ENCODE measurements at regions not wholly inside any gene's neighbourhood (a gene's known extent, or its start where the extent isn't known, plus 50 kb on each side); places are given as distances from the start of the nearest gene placed in this dataset.

DNA sequence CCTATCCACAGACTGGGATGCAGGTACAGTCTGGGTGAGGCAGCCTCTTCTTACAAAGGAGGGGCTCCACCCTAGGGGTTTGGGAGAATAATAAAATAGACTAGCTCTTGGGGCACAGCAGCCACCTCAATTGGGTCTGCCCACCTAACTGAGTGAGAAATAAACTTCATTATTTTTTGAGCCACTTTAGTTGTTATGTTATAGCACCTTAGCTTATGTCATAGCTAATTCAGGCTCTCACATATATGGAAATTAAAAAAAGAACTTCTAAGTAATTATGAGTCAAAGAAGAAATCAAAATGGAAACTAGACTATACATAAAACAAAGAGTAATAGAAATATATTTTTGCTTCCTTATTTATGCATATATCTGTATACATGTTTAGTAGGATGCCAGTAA, 318.5 kb upstream of the B3GALT2 start:
- H3K4me3 ChIP-seq (ENCODE audit: low read depth, low read length), result no peak overlapping the region
- DNase-seq (ENCODE audit: low read depth), result no peak
- TF ChIP-seq, protein P1, sequence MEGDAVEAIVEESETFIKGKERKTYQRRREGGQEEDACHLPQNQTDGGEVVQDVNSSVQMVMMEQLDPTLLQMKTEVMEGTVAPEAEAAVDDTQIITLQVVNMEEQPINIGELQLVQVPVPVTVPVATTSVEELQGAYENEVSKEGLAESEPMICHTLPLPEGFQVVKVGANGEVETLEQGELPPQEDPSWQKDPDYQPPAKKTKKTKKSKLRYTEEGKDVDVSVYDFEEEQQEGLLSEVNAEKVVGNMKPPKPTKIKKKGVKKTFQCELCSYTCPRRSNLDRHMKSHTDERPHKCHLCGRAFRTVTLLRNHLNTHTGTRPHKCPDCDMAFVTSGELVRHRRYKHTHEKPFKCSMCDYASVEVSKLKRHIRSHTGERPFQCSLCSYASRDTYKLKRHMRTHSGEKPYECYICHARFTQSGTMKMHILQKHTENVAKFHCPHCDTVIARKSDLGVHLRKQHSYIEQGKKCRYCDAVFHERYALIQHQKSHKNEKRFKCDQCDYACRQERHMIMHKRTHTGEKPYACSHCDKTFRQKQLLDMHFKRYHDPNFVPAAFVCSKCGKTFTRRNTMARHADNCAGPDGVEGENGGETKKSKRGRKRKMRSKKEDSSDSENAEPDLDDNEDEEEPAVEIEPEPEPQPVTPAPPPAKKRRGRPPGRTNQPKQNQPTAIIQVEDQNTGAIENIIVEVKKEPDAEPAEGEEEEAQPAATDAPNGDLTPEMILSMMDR (IDR thresholded peaks at IDR 0.05; ENCODE audit: insufficient read depth, low read length), result no peak

DNA sequence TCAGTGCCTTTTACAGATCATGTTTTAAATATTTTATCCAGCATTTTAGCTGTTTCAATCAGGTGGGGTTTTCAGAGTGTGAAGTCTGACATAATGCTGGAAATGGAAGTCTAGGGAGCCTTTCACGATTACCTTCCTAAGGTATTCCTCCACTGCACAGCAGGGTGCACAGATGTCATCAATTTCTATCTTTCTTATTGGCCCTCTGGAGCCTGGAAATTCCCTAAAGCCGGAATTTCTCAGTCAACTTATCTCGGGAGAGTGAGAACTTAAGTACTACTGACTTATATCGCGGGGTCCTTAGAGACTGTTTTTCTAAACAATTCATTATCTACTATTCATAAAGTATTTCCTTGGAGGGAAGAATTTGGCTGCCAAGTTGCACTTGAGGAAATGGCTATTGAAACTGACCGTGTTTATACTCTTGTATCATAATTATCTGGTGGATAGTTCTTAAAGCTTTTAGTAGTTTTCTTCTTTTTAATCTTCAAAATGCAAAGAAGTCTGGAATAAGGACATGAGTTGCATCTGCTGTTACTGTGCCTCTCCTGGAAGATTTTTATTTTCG, 311.8 kb upstream of the B3GALT2 start:
- peak; percentile 1 for DNase-seq (ENCODE audit: low read depth)
- TF ChIP-seq, protein P1 (IDR thresholded peaks at IDR 0.05; ENCODE audit: insufficient read depth, low read length), result no peak
- no peak overlapping the region for H3K4me3 ChIP-seq (ENCODE audit: low read depth, low read length)

DNA sequence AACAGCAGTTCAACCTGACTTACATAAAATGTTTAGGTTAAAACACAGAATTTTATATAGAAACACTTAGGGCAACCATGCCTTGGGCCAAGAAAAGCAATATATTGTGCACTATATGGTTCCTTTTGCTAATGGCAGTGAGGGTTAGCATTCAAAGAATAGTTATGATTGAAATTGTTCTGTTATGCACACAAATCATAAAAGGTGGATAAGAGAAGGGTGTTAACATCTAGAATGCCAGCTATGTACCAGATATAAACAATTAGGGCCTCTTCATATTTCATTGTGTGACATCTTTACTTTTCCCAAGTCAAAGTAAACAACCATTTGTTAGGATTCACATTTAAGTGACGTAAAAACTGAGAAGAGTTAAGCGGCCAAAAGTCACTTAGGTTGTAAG, 308.0 kb upstream of the B3GALT2 start:
- H3K4me3 ChIP-seq (ENCODE audit: low read depth, low read length), result no peak overlapping the region
- TF ChIP-seq, protein P1 (IDR thresholded peaks at IDR 0.05; ENCODE audit: insufficient read depth, low read length), result no peak
- no peak for DNase-seq (ENCODE audit: low read depth)

DNA sequence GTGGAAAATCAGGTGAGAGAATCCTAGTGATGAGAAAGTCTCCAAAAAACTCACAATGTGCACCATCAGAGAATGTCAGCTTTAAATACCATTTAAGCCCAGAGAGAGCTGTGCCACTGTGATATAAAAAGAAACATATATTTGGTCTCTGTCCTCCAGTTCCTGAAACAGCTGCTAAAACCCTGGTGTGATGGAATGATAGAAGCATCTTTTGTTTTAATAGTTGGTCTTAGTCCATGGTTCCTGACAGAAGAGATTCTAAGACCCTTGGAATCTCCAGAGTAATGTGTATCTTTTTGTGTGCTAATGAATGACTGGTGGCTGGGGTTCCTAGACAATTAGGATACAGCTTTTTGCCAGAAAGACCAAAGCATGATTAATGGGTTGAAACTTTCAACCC, 302.8 kb upstream of the B3GALT2 start:
- no peak overlapping the region for H3K4me3 ChIP-seq (ENCODE audit: low read depth, low read length)
- TF ChIP-seq, protein P1 (IDR thresholded peaks at IDR 0.05; ENCODE audit: insufficient read depth, low read length), result no peak
- DNase-seq (ENCODE audit: low read depth), result no peak

DNA sequence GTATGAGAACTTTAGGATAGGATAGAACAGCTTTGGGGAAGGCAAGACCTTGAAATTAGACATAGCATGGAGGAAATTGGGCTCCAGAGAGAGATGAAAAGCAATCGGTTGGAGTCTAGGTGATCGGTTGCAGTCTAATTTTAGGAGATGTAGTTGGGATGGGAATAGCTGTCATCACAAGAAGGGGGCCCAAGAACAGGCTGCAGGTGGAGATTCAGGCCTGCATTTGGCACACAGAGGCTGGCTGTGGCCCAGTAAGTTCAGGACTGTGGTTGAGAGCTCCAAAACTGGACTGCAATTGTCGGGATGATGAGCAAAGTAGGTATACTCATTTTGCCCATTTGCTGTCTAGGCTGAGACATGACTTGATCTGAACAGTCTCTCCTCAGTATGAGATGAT, 301.3 kb upstream of the B3GALT2 start:
- no peak for DNase-seq (ENCODE audit: low read depth)

DNA sequence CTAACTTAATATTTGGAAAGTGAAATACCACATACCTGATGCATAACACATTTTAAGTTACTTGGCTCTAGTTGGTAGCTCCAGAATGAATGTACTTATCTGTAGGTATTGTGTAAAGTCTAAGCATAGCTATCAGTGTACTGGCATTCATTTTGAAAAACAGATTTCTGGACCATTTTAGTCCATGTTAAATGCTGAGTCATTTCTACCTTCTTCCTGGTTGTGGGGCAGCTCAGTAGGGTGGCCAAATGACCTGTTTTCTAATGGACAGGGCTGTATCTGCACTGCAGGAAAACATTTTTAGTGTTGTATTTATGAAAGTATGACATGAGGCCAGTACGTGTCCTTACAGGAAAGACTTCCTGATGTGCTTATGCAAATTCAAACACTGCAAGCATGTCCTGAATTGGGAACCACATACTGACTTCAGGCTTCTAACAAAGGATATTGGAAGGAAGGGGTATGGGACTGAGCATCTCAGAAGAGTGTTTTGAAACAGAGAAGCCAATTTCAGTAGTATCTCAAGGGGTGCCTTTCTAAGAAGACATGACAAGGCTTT, 300.3 kb upstream of the B3GALT2 start:
- peak; percentile 42 for DNase-seq (ENCODE audit: low read depth)
- no peak overlapping the region for H3K4me3 ChIP-seq (ENCODE audit: low read depth, low read length)
- TF ChIP-seq, protein P1 (IDR thresholded peaks at IDR 0.05; ENCODE audit: insufficient read depth, low read length), result no peak

More for the DNA sequence above, 301.3 kb upstream of the B3GALT2 start:
- no peak overlapping the region for H3K4me3 ChIP-seq (ENCODE audit: low read depth, low read length)
- TF ChIP-seq, protein P1 (IDR thresholded peaks at IDR 0.05; ENCODE audit: insufficient read depth, low read length), result no peak

DNA sequence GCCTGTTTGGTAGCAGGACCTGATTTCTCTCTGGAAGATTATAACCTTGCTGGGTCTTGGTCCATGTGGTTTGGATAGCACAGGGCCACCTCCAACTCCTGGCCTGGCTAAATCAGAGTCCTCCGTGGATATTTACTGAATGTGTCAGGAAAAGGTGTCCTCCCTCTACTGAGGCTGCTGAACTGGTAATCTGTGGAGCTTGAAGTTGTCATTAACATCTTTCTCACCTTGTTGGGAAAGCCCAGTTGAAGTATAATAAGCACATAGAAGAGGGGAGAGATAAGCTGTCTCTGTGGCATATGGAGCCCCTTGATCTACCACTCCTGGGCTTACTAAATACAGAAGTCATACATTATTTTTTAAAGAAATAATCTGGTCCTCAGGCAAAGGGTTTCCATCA, 294.3 kb upstream of the B3GALT2 start:
- TF ChIP-seq, protein P1 (IDR thresholded peaks at IDR 0.05; ENCODE audit: insufficient read depth, low read length), result no peak
- H3K4me3 ChIP-seq (ENCODE audit: low read depth, low read length), result no peak overlapping the region
- no peak for DNase-seq (ENCODE audit: low read depth)
